ENCODE measurements at regions not wholly inside any gene's neighbourhood (a gene's known extent, or its start where the extent isn't known, plus 50 kb on each side); places are given as distances from the start of the nearest gene placed in this dataset.

- TF ChIP-seq, protein P1, sequence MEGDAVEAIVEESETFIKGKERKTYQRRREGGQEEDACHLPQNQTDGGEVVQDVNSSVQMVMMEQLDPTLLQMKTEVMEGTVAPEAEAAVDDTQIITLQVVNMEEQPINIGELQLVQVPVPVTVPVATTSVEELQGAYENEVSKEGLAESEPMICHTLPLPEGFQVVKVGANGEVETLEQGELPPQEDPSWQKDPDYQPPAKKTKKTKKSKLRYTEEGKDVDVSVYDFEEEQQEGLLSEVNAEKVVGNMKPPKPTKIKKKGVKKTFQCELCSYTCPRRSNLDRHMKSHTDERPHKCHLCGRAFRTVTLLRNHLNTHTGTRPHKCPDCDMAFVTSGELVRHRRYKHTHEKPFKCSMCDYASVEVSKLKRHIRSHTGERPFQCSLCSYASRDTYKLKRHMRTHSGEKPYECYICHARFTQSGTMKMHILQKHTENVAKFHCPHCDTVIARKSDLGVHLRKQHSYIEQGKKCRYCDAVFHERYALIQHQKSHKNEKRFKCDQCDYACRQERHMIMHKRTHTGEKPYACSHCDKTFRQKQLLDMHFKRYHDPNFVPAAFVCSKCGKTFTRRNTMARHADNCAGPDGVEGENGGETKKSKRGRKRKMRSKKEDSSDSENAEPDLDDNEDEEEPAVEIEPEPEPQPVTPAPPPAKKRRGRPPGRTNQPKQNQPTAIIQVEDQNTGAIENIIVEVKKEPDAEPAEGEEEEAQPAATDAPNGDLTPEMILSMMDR (IDR thresholded peaks at IDR 0.05): no peak
- TF ChIP-seq POLR2A (IDR thresholded peaks at IDR 0.05): no peak
These were observed 689.9 kb downstream of the TUSC7 start for GRCh38 chr3:117399311-117400078.

Measured in lower leg skin (tissue), 3 donors.